ENCODE measurements at regions not wholly inside any gene's neighbourhood (a gene's known extent, or its start where the extent isn't known, plus 50 kb on each side); places are given as distances from the start of the nearest gene placed in this dataset.

- WGBS, 2 donors = 70 to 77% methylated on average over 2 of the region's 2 CpGs
- Histone ChIP-seq H3K27ac (ENCODE audit: low read depth in 1 of 2, low read length in 2 of 2) (no peak overlapping the region), H3K4me1 (ENCODE audit: control insufficient read depth in 1 of 2, insufficient read depth in 2 of 2, low read length in 2 of 2) (no peaks in the 10 kb centered on the region), H3K9me3 (ENCODE audit: control insufficient read depth, low read length) (no peaks in the 10 kb centered on the region), H3K4me3 (ENCODE audit: low read length in 2 of 2) (no peak overlapping the region), H3K27me3 (ENCODE audit: control insufficient read depth in 1 of 2, insufficient read depth in 2 of 2, low read length in 1 of 2) (no peaks in the 10 kb centered on the region), H3K36me3 (ENCODE audit: control insufficient read depth in 1 of 2, insufficient read depth in 2 of 2, low read length in 1 of 2) (no peaks in the 10 kb centered on the region)
- ATAC-seq (ENCODE audit: low FRiP score) (no peak), DNase-seq (no peak)
- intact Hi-C loops (cut with DNase I) = no loop called here
Measured at GRCh38 chr17:70254735-70255460, 85.6 kb downstream of the KCNJ2 start.

- 82 to 88% methylated on average over 2 of the region's 2 CpGs for WGBS, 2 donors
Measured at GRCh38 chr17:70256751-70257150, 87.4 kb downstream of the KCNJ2 start.

GRCh38 chr17:70258465-70258864 is 89.1 kb downstream of the KCNJ2 start:
- Histone ChIP-seq H3K4me3 (ENCODE audit: low read length in 2 of 2) (no peak overlapping the region), H3K9me3 (ENCODE audit: control insufficient read depth, low read length) (no peaks in the 10 kb centered on the region), H3K4me1 (ENCODE audit: control insufficient read depth in 1 of 2, insufficient read depth in 2 of 2, low read length in 2 of 2) (no peaks in the 10 kb centered on the region), H3K27ac (ENCODE audit: low read depth in 1 of 2, low read length in 2 of 2) (no peak overlapping the region), H3K36me3 (ENCODE audit: control insufficient read depth in 1 of 2, insufficient read depth in 2 of 2, low read length in 1 of 2) (no peaks in the 10 kb centered on the region), H3K27me3 (ENCODE audit: control insufficient read depth in 1 of 2, insufficient read depth in 2 of 2, low read length in 1 of 2) (no peaks in the 10 kb centered on the region)
- ATAC-seq (ENCODE audit: low FRiP score) = no peak
- DNase-seq = no peak
- intact Hi-C loops (cut with DNase I) = no loop called here

More at GRCh38 chr17:70256751-70257150, 87.4 kb downstream of the KCNJ2 start:
- Histone ChIP-seq H3K9me3 (ENCODE audit: control insufficient read depth, low read length) (no peaks in the 10 kb centered on the region), H3K4me1 (ENCODE audit: control insufficient read depth in 1 of 2, insufficient read depth in 2 of 2, low read length in 2 of 2) (no peaks in the 10 kb centered on the region), H3K4me3 (ENCODE audit: low read length in 2 of 2) (no peak overlapping the region), H3K27me3 (ENCODE audit: control insufficient read depth in 1 of 2, insufficient read depth in 2 of 2, low read length in 1 of 2) (no peaks in the 10 kb centered on the region), H3K36me3 (ENCODE audit: control insufficient read depth in 1 of 2, insufficient read depth in 2 of 2, low read length in 1 of 2) (no peaks in the 10 kb centered on the region), H3K27ac (ENCODE audit: low read depth in 1 of 2, low read length in 2 of 2) (no peak overlapping the region)
- DNase-seq (no peak), ATAC-seq (ENCODE audit: low FRiP score) (no peak)
- intact Hi-C loops (cut with DNase I) = no loop called here

- WGBS, 2 donors = 66 to 70% methylated on average over 3 of the region's 3 CpGs
- ATAC-seq (ENCODE audit: low FRiP score) (no peak), DNase-seq (no peak)
- Histone ChIP-seq H3K27me3 (ENCODE audit: control insufficient read depth in 1 of 2, insufficient read depth in 2 of 2, low read length in 1 of 2) (no peaks in the 10 kb centered on the region), H3K4me3 (ENCODE audit: low read length in 2 of 2) (no peak overlapping the region), H3K27ac (ENCODE audit: low read depth in 1 of 2, low read length in 2 of 2) (no peak overlapping the region), H3K36me3 (ENCODE audit: control insufficient read depth in 1 of 2, insufficient read depth in 2 of 2, low read length in 1 of 2) (no peaks in the 10 kb centered on the region), H3K4me1 (ENCODE audit: control insufficient read depth in 1 of 2, insufficient read depth in 2 of 2, low read length in 2 of 2) (no peaks in the 10 kb centered on the region), H3K9me3 (ENCODE audit: control insufficient read depth, low read length) (no peaks in the 10 kb centered on the region)
- intact Hi-C loops (cut with DNase I) = no loop called here
Measured at GRCh38 chr17:70259400-70259799, 90.1 kb downstream of the KCNJ2 start.

- Histone ChIP-seq H3K27me3 (ENCODE audit: control insufficient read depth in 1 of 2, insufficient read depth in 2 of 2, low read length in 1 of 2) (no peaks in the 10 kb centered on the region), H3K4me1 (ENCODE audit: control insufficient read depth in 1 of 2, insufficient read depth in 2 of 2, low read length in 2 of 2) (no peaks in the 10 kb centered on the region), H3K27ac (ENCODE audit: low read depth in 1 of 2, low read length in 2 of 2) (no peak overlapping the region), H3K9me3 (ENCODE audit: control insufficient read depth, low read length) (no peaks in the 10 kb centered on the region), H3K4me3 (ENCODE audit: low read length in 2 of 2) (no peak overlapping the region), H3K36me3 (ENCODE audit: control insufficient read depth in 1 of 2, insufficient read depth in 2 of 2, low read length in 1 of 2) (no peaks in the 10 kb centered on the region)
- DNase-seq (no peak), ATAC-seq (ENCODE audit: low FRiP score) (no peak)
- 85 to 87% methylated on average over 3 of the region's 3 CpGs for WGBS, 2 donors
- intact Hi-C loops (cut with DNase I) = no loop called here
Measured at GRCh38 chr17:70261170-70261569, 91.8 kb downstream of the KCNJ2 start.

- intact Hi-C loops (cut with DNase I) = no loop called here
Measured at GRCh38 chr17:70265471-70265870, 96.1 kb downstream of the KCNJ2 start.

GRCh38 chr17:70266394-70266793 is 97.1 kb downstream of the KCNJ2 start:
- intact Hi-C loops (cut with DNase I) = no loop called here
- H3K9me3 ChIP-seq (ENCODE audit: control insufficient read depth, low read length) = no peaks in the 10 kb centered on the region
- no peak overlapping the region for H3K4me3 ChIP-seq (ENCODE audit: low read length in 2 of 2)
- H3K4me1 ChIP-seq (ENCODE audit: control insufficient read depth in 1 of 2, insufficient read depth in 2 of 2, low read length in 2 of 2) = no peaks in the 10 kb centered on the region
- WGBS, 2 donors = 56 to 61% methylated on average over 2 of the region's 2 CpGs
- H3K27me3 ChIP-seq (ENCODE audit: control insufficient read depth in 1 of 2, insufficient read depth in 2 of 2, low read length in 1 of 2) = no peaks in the 10 kb centered on the region
- no peak for DNase-seq
- no peak overlapping the region for H3K27ac ChIP-seq (ENCODE audit: low read depth in 1 of 2, low read length in 2 of 2)
- H3K36me3 ChIP-seq (ENCODE audit: control insufficient read depth in 1 of 2, insufficient read depth in 2 of 2, low read length in 1 of 2) = no peaks in the 10 kb centered on the region
- no peak for ATAC-seq (ENCODE audit: low FRiP score)

More at GRCh38 chr17:70265471-70265870, 96.1 kb downstream of the KCNJ2 start:
- no peaks in the 10 kb centered on the region for H3K36me3 ChIP-seq (ENCODE audit: control insufficient read depth in 1 of 2, insufficient read depth in 2 of 2, low read length in 1 of 2)
- no peaks in the 10 kb centered on the region for H3K9me3 ChIP-seq (ENCODE audit: control insufficient read depth, low read length)
- DNase-seq (no peak), ATAC-seq (ENCODE audit: low FRiP score) (no peak)
- 54 to 61% methylated on average over 2 of the region's 2 CpGs for WGBS, 2 donors
- no peaks in the 10 kb centered on the region for H3K27me3 ChIP-seq (ENCODE audit: control insufficient read depth in 1 of 2, insufficient read depth in 2 of 2, low read length in 1 of 2)
- no peak overlapping the region for H3K4me3 ChIP-seq (ENCODE audit: low read length in 2 of 2)
- no peak overlapping the region for H3K27ac ChIP-seq (ENCODE audit: low read depth in 1 of 2, low read length in 2 of 2)
- H3K4me1 ChIP-seq (ENCODE audit: control insufficient read depth in 1 of 2, insufficient read depth in 2 of 2, low read length in 2 of 2) = no peaks in the 10 kb centered on the region

GRCh38 chr17:70268383-70268782 is 99.1 kb downstream of the KCNJ2 start:
- ATAC-seq (ENCODE audit: low FRiP score) = no peak
- 59 to 69% methylated on average over 1 of the region's 1 CpG for WGBS, 2 donors
- no peak for DNase-seq
- no peaks in the 10 kb centered on the region for H3K9me3 ChIP-seq (ENCODE audit: control insufficient read depth, low read length)
- H3K4me1 ChIP-seq (ENCODE audit: control insufficient read depth in 1 of 2, insufficient read depth in 2 of 2, low read length in 2 of 2) = no peaks in the 10 kb centered on the region
- no peaks in the 10 kb centered on the region for H3K36me3 ChIP-seq (ENCODE audit: control insufficient read depth in 1 of 2, insufficient read depth in 2 of 2, low read length in 1 of 2)
- H3K4me3 ChIP-seq (ENCODE audit: low read length in 2 of 2) = no peak overlapping the region
- H3K27me3 ChIP-seq (ENCODE audit: control insufficient read depth in 1 of 2, insufficient read depth in 2 of 2, low read length in 1 of 2) = no peaks in the 10 kb centered on the region
- intact Hi-C loops (cut with DNase I) = no loop called here
- no peak overlapping the region for H3K27ac ChIP-seq (ENCODE audit: low read depth in 1 of 2, low read length in 2 of 2)

- no peaks in the 10 kb centered on the region for H3K4me1 ChIP-seq (ENCODE audit: control insufficient read depth in 1 of 2, insufficient read depth in 2 of 2, low read length in 2 of 2)
- H3K27ac ChIP-seq (ENCODE audit: low read depth in 1 of 2, low read length in 2 of 2) = no peak overlapping the region
- H3K9me3 ChIP-seq (ENCODE audit: control insufficient read depth, low read length) = no peaks in the 10 kb centered on the region
- intact Hi-C loops (cut with DNase I) = no loop called here
- 75 to 87% methylated on average over 7 of the region's 7 CpGs for WGBS, 2 donors
- no peak overlapping the region for H3K4me3 ChIP-seq (ENCODE audit: low read length in 2 of 2)
- H3K27me3 ChIP-seq (ENCODE audit: control insufficient read depth in 1 of 2, insufficient read depth in 2 of 2, low read length in 1 of 2) = no peaks in the 10 kb centered on the region
- ATAC-seq (ENCODE audit: low FRiP score) = no peak
- DNase-seq = no peak
- no peaks in the 10 kb centered on the region for H3K36me3 ChIP-seq (ENCODE audit: control insufficient read depth in 1 of 2, insufficient read depth in 2 of 2, low read length in 1 of 2)
Measured at GRCh38 chr17:70270554-70270953, 101.2 kb downstream of the KCNJ2 start.
